Peyer's patch (tissue), 4 donors: ENCODE measurements at regions not wholly inside any gene's neighbourhood (a gene's known extent, or its start where the extent isn't known, plus 50 kb on each side); places are given as distances from the start of the nearest gene placed in this dataset.

Source experiments
- CTCF ChIP-seq, 6 experiments: fragments of 450-650 bp in 4 of 6; fragments of 200-600 bp in 2 of 6; sonication (generic) in 1 of 6; IDR thresholded peaks; one replicate each; pipeline ENCODE4 v1.5.1; 2017 to 2019; ENCODE audit warnings: antibody characterized with exemption in 6 of 6, mild to moderate bottlenecking in 3 of 6, moderate library complexity in 1 of 6
- POLR2A ChIP-seq, 2 donors: fragments of 450-650 bp; IDR thresholded peaks; one replicate each; pipeline ENCODE4 v1.5.1; 2017; ENCODE audit warnings: antibody characterized with exemption in 2 of 2, mild to moderate bottlenecking in 2 of 2, moderate library complexity in 2 of 2

- TF ChIP-seq CTCF (IDR thresholded peaks at IDR 0.05) (no peak), POLR2A (IDR thresholded peaks at IDR 0.05) (no peak)
Measured at GRCh38 chr3:151964743-151965142, 91.3 kb downstream of the SUCNR1 start.
